ENCODE measurements at regions not wholly inside any gene's neighbourhood (a gene's known extent, or its start where the extent isn't known, plus 50 kb on each side); places are given as distances from the start of the nearest gene placed in this dataset.

DNA sequence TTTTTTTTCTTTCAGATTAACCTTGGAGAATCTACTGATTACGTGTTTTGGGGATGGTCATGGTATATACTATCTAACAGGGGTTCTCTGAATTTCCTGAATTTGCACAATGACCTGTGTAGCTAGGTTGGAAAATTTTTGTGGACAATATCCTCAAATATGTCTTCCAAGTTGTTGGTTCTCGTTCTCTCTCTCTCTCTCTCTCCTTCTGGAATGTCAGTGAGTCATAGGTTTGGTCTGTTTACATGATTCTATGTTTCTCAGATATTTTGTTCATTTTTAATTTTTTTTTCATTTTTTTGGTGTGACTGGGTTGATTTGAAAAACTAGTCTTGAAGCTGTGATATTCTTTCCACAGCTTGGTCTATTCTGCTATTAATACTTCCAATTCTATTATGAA is 604.0 kb upstream of the ANO3 start:
- Histone ChIP-seq H4K20me1 (ENCODE audit: insufficient read depth) (no peaks in the 10 kb centered on the region), H3K9me3 (no peaks in the 10 kb centered on the region), H3K9ac (no peak overlapping the region), H3K4me3 (ENCODE audit: low read depth in 2 of 2, low read length in 1 of 2) (no peak overlapping the region), H3K27me3 (ENCODE audit: insufficient read depth) (no peaks in the 10 kb centered on the region), H3K9me2 (no peaks in the 10 kb centered on the region), H2AFZ (ENCODE audit: low read depth) (no peak overlapping the region), H3K36me3 (replicated peaks in 1 of 2; ENCODE audit: control insufficient read depth in 1 of 2, insufficient read depth in 2 of 2, low read length in 1 of 2) (no peaks in the 10 kb centered on the region), H3F3A (replicated peaks; ENCODE audit: insufficient read depth) (no peaks in the 10 kb centered on the region), H3K4me1 (ENCODE audit: control insufficient read depth in 1 of 2, insufficient read depth in 2 of 2, low read depth in 1 of 2, low read length in 1 of 2) (no peaks in the 10 kb centered on the region), H3K4me2 (no peak overlapping the region), H3K79me2 (ENCODE audit: insufficient read depth) (no peaks in the 10 kb centered on the region), H3K27ac (ENCODE audit: low read depth in 2 of 2, low read length in 1 of 2) (no peak overlapping the region)
- DNase-seq: no peak
- TF ChIP-seq RAD21 (IDR thresholded peaks at IDR 0.05; ENCODE audit: low read length) (no peak), TAF1 (IDR thresholded peaks at IDR 0.05; ENCODE audit: borderline replicate concordance, low read depth, low read length) (no peak), FOXJ3 (CRISPR knock-in tag; IDR thresholded peaks at IDR 0.05) (no peak), EZH2phosphoT487 (IDR thresholded peaks at IDR 0.05; ENCODE audit: borderline replicate concordance, low read depth) (no peak), FOSL2 (IDR thresholded peaks at IDR 0.05; ENCODE audit: borderline replicate concordance, low read depth) (no peak), SMC3 (IDR thresholded peaks at IDR 0.05; ENCODE audit: low read depth, low read length) (no peak), SIN3A (IDR thresholded peaks at IDR 0.05; ENCODE audit: borderline replicate concordance, low read depth, low read length) (no peak)
- ChIA-PET POLR2A (no interaction called here), CTCF (interaction anchor here (0.8 kb wide), 1 partner anchor 261 kb away, joined by 3 read pairs; no protein-coding TSS in a partner anchor)
- WGBS (ENCODE audit: low lambda C conversion rate): 38% methylated on average over 2 of the region's 2 CpGs

DNA sequence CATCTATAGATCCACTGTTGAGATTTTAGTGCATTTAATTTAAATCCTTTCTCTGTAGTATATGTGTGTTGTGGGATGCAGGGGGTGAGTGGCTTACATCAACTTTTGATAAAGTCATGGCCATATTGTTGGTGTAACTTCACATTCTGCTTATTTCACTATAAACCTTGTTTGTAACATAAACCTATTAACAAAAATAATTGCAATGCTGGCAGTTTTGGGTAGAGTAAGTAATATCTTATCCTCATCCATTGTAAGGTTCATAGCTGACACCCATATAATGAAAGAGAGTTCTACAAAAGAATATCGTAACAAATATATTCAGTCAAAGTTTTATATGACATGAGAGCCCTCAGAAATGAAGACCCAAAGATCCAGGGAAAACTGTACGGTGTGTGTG is 601.7 kb upstream of the ANO3 start:
- Histone ChIP-seq H3K4me1 (ENCODE audit: control insufficient read depth in 1 of 2, insufficient read depth in 2 of 2, low read depth in 1 of 2, low read length in 1 of 2) (no peaks in the 10 kb centered on the region), H3K79me2 (ENCODE audit: insufficient read depth) (no peaks in the 10 kb centered on the region), H3K4me2 (no peak overlapping the region), H3K27me3 (ENCODE audit: insufficient read depth) (no peaks in the 10 kb centered on the region), H3K27ac (ENCODE audit: low read depth in 2 of 2, low read length in 1 of 2) (no peak overlapping the region), H3K36me3 (replicated peaks in 1 of 2; ENCODE audit: control insufficient read depth in 1 of 2, insufficient read depth in 2 of 2, low read length in 1 of 2) (no peaks in the 10 kb centered on the region), H3K9ac (no peak overlapping the region), H2AFZ (ENCODE audit: low read depth) (no peak overlapping the region), H4K20me1 (ENCODE audit: insufficient read depth) (no peaks in the 10 kb centered on the region), H3F3A (replicated peaks; ENCODE audit: insufficient read depth) (no peaks in the 10 kb centered on the region), H3K9me2 (no peaks in the 10 kb centered on the region), H3K9me3 (no peaks in the 10 kb centered on the region), H3K4me3 (ENCODE audit: low read depth in 2 of 2, low read length in 1 of 2) (no peak overlapping the region)
- CTCF ChIA-PET: no interaction called here
- POLR2A ChIA-PET: no interaction called here
- no peak for DNase-seq
- WGBS (ENCODE audit: low lambda C conversion rate): 46% methylated on average over 2 of the region's 2 CpGs
- no peak for TF ChIP-seq POLR2AphosphoS5 (IDR thresholded peaks at IDR 0.05; ENCODE audit: low read depth, low read length)
- no peak for TF ChIP-seq SMC3 (IDR thresholded peaks at IDR 0.05; ENCODE audit: low read depth, low read length)
- TF ChIP-seq FOXJ3 (CRISPR knock-in tag; IDR thresholded peaks at IDR 0.05): no peak
- TF ChIP-seq RXRA (IDR thresholded peaks at IDR 0.05; ENCODE audit: borderline replicate concordance, low read depth): no peak
- TF ChIP-seq MXI1 (IDR thresholded peaks at IDR 0.05; ENCODE audit: low read depth, low read length): no peak
- no peak for TF ChIP-seq CHD2 (IDR thresholded peaks at IDR 0.05; ENCODE audit: low read length, partially characterized antibody)
- TF ChIP-seq FOXM1 (IDR thresholded peaks at IDR 0.05; ENCODE audit: low read depth): no peak
- no peak for TF ChIP-seq ELF1 (IDR thresholded peaks at IDR 0.05)
- TF ChIP-seq, protein P1, sequence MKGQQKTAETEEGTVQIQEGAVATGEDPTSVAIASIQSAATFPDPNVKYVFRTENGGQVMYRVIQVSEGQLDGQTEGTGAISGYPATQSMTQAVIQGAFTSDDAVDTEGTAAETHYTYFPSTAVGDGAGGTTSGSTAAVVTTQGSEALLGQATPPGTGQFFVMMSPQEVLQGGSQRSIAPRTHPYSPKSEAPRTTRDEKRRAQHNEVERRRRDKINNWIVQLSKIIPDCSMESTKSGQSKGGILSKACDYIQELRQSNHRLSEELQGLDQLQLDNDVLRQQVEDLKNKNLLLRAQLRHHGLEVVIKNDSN (IDR thresholded peaks at IDR 0.05; ENCODE audit: borderline replicate concordance, low read depth): no peak
- no peak for TF ChIP-seq NRF1 (IDR thresholded peaks at IDR 0.05; ENCODE audit: low read depth, low read length)
- no peak for TF ChIP-seq TEAD4 (IDR thresholded peaks at IDR 0.05; ENCODE audit: borderline replicate concordance, insufficient read depth)
- TF ChIP-seq, protein P2, sequence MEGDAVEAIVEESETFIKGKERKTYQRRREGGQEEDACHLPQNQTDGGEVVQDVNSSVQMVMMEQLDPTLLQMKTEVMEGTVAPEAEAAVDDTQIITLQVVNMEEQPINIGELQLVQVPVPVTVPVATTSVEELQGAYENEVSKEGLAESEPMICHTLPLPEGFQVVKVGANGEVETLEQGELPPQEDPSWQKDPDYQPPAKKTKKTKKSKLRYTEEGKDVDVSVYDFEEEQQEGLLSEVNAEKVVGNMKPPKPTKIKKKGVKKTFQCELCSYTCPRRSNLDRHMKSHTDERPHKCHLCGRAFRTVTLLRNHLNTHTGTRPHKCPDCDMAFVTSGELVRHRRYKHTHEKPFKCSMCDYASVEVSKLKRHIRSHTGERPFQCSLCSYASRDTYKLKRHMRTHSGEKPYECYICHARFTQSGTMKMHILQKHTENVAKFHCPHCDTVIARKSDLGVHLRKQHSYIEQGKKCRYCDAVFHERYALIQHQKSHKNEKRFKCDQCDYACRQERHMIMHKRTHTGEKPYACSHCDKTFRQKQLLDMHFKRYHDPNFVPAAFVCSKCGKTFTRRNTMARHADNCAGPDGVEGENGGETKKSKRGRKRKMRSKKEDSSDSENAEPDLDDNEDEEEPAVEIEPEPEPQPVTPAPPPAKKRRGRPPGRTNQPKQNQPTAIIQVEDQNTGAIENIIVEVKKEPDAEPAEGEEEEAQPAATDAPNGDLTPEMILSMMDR (IDR thresholded peaks at IDR 0.05): no peak
- TF ChIP-seq EP300 (IDR thresholded peaks at IDR 0.05; ENCODE audit: borderline replicate concordance in 1 of 2, low read depth in 1 of 2, low read length in 1 of 2): no peak
- TF ChIP-seq RAD21 (IDR thresholded peaks at IDR 0.05; ENCODE audit: low read length): no peak
- TF ChIP-seq, protein P3, sequence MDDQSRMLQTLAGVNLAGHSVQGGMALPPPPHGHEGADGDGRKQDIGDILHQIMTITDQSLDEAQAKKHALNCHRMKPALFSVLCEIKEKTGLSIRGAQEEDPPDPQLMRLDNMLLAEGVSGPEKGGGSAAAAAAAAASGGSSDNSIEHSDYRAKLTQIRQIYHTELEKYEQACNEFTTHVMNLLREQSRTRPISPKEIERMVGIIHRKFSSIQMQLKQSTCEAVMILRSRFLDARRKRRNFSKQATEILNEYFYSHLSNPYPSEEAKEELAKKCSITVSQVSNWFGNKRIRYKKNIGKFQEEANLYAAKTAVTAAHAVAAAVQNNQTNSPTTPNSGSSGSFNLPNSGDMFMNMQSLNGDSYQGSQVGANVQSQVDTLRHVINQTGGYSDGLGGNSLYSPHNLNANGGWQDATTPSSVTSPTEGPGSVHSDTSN (IDR thresholded peaks at IDR 0.05): no peak
- TF ChIP-seq GATA2 (CRISPR knock-in tag; IDR thresholded peaks at IDR 0.05): no peak
- TF ChIP-seq, protein P4, sequence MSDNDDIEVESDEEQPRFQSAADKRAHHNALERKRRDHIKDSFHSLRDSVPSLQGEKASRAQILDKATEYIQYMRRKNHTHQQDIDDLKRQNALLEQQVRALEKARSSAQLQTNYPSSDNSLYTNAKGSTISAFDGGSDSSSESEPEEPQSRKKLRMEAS (IDR thresholded peaks at IDR 0.05; ENCODE audit: low read depth): no peak
- no peak for TF ChIP-seq TAF1 (IDR thresholded peaks at IDR 0.05; ENCODE audit: borderline replicate concordance, low read depth, low read length)
- no peak for TF ChIP-seq FOSL2 (IDR thresholded peaks at IDR 0.05; ENCODE audit: borderline replicate concordance, low read depth)

All from SK-N-SH (cell line).